Bronchial epithelial cell (primary cell): ENCODE measurements at regions not wholly inside any gene's neighbourhood (a gene's known extent, or its start where the extent isn't known, plus 50 kb on each side); places are given as distances from the start of the nearest gene placed in this dataset.

Experiments
- DNase-seq: peaks from one replicate; pipeline ENCODE4 v3.0.0-alpha.2; 2010; ENCODE audit warnings: low read depth
- FAIRE-seq: peaks from 2 replicates; lab custom pipeline; 2011; peaks lifted over from hg19 to GRCh38; lab: Jason Lieb, UNC
- H3K27me3 ChIP-seq: 2 replicates; pipeline ENCODE4 v1.5.1; 2011; ENCODE audit warnings: low read length; ENCODE audit not compliant: control insufficient read depth, insufficient read depth
- H3K36me3 ChIP-seq: 2 replicates; pipeline ENCODE4 v1.5.1; 2011; ENCODE audit warnings: low read length; ENCODE audit not compliant: control insufficient read depth, insufficient read depth
- H3K4me3 ChIP-seq: 2 replicates; pipeline ENCODE4 v1.5.1; 2011; ENCODE audit warnings: mild to moderate bottlenecking, low read depth, low read length, control low read depth
- TF ChIP-seq, protein P1 (sequence below): IDR thresholded peaks from 2 replicates; pipeline ENCODE4 v1.5.1; 2011; ENCODE audit warnings: mild to moderate bottlenecking, moderate library complexity, low read length, control low read depth, inconsistent platforms; ENCODE audit not compliant: insufficient read depth, severe bottlenecking

DNA sequence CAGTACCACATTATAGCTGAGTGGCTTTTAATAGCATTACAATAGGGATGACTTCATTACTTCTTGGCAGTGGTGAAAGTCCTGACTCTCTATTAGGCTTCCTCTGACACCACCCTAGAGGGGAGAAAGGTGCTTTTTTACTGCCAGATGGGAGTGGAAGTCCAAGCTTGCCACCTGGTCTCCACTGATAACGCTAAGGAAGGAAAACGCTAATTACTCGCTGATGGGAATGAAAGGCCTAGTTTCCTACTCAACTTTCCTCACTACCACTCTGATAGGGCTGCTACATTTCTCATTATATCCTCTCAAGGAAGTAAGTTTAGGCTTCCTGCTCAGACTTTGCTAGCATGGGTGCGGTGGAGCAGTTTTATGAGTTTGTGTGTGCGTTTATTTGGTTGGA is 62.3 kb upstream of the PAGE3 start:
- Histone ChIP-seq H3K4me3 (no peak overlapping the region), H3K27me3 (no peaks in the 10 kb centered on the region), H3K36me3 (no peaks in the 10 kb centered on the region)
- TF ChIP-seq, protein P1, sequence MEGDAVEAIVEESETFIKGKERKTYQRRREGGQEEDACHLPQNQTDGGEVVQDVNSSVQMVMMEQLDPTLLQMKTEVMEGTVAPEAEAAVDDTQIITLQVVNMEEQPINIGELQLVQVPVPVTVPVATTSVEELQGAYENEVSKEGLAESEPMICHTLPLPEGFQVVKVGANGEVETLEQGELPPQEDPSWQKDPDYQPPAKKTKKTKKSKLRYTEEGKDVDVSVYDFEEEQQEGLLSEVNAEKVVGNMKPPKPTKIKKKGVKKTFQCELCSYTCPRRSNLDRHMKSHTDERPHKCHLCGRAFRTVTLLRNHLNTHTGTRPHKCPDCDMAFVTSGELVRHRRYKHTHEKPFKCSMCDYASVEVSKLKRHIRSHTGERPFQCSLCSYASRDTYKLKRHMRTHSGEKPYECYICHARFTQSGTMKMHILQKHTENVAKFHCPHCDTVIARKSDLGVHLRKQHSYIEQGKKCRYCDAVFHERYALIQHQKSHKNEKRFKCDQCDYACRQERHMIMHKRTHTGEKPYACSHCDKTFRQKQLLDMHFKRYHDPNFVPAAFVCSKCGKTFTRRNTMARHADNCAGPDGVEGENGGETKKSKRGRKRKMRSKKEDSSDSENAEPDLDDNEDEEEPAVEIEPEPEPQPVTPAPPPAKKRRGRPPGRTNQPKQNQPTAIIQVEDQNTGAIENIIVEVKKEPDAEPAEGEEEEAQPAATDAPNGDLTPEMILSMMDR = no peak
- FAIRE-seq (no peak), DNase-seq (no peak)

DNA sequence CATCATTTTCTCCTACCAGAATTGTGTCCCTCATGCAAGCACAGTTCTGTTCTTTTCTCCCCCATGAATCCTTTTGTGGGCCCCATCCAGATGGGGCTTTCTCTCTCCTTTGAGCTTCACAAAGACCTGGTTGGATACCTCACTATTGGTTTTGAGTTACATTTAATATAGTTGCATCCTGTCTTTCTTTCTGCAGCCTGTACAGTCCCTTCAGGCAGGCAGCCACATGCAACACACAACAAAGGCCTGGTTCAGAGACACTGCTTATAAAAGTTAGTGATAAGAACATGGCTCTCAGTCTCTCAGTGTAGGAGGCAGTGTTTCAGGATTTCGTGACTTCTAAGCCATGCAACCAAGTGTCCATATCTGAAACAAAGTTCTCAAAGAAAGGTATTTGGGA is 70.6 kb upstream of the PAGE3 start:
- TF ChIP-seq, protein P1 = no peak
- Histone ChIP-seq H3K36me3 (no peaks in the 10 kb centered on the region), H3K27me3 (no peaks in the 10 kb centered on the region), H3K4me3 (no peak overlapping the region)
- FAIRE-seq (peak; percentile 23), DNase-seq (no peak)

DNA sequence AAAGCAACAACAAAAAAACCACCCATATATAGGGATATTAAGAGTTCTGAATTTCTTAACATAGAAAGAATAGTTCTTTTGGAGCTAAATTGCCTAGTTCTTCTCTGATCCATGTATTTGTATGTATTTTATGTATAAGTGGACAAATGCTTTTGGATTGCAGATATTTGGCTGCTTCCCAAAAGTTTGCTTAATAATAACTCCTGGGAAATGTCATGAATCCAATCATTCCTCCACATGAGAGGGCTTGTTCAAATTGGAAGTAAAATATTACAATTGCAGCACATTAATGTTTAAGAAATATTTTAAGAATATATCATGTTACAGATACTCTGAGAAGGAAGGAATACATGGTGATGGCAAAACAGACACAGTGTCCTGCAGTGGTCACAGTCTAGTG is 71.5 kb upstream of the PAGE3 start:
- no peaks in the 10 kb centered on the region for H3K36me3 ChIP-seq
- DNase-seq (peak; percentile 78), FAIRE-seq (no peak)
- no peak overlapping the region for H3K4me3 ChIP-seq
- H3K27me3 ChIP-seq = no peaks in the 10 kb centered on the region
- TF ChIP-seq, protein P1 = no peak

DNA sequence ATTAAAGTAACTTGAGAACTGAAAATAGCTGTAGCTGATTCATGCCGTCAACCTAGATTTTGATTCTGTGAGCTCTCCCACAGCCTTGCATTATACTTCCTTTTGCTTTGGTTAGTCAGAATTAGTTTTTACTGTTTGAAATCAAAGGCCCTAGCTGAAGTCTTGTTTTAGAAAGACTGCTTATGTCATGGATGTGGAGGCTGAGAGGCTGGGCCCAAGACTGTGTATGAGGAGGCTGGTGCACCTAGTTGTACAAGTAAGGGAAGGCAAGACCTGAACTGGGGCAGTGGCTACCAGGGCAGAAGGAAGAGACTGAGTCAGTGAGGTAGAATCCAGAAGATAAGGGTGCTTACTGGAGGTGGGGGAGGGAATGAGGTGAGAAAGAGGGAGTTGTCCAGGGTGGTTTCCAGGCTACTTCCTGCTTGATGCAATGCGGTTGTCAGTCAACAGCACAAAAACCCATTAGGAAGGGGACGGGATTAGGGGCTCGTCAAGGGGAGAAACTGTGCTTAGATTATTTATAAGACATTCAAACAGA is 76.2 kb upstream of the PAGE3 start:
- Histone ChIP-seq H3K4me3 (no peak overlapping the region), H3K36me3 (no peaks in the 10 kb centered on the region), H3K27me3 (no peaks in the 10 kb centered on the region)
- no peak for FAIRE-seq
- DNase-seq = peak; percentile 76
- TF ChIP-seq, protein P1 = no peak

DNA sequence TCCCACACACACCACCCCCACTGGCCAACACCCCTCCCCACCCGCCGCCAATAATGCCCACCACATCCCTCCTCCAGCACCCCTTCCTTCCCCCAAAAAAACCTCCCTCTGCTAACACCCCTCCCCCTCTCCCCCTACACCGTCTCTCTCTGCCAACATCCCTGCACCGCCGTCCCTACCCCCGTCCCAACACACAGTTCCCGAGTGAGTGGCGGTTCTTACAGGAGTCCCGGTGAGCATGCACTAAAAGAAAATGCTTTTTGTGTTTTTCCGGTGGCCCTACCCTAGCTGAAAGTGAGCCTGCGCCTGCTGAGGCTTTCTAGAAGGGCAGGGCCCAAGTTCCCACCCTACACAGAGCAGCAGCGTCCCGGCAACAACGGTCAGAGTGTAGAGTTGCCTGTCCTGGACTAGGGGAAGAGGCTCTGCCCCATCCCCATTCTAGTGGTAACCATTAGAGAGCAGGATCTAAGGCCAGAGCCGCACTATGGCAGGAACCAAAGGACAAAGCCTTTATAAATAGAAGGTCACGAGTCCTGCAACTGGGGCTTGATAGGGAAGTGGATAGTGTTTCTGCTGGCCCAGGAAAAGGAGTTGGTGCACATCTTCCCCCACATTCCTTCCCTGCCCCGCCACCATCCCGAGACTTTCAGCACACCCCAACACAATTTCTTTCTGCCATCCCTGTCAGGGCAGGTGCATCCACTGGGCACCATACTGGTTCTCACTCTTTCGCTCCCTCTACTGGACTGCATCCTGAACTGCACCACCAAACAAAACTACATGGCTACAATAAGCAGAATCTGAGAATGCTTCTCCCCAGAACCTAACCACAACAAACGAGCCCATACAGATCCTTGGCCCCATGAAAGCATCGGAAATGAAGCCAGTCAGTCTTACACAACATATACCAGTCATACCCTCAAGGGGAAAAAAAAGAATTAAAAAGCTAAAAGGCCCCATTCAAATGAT is 78.1 kb upstream of the PAGE3 start:
- FAIRE-seq = peak; percentile 50
- DNase-seq = peak; percentile 82
- TF ChIP-seq, protein P1 = peak; percentile 66
- Histone ChIP-seq H3K36me3 (no peaks in the 10 kb centered on the region), H3K27me3 (no peaks in the 10 kb centered on the region), H3K4me3 (no peak overlapping the region)
